Fibroblast of lung (primary cell): ENCODE measurements at regions not wholly inside any gene's neighbourhood (a gene's known extent, or its start where the extent isn't known, plus 50 kb on each side); places are given as distances from the start of the nearest gene placed in this dataset.

Source experiments
- DNase-seq, 2 donors: peaks; one replicate each; pipeline versions ENCODE4 v3.0.0 to v3.0.0-alpha.2; 2010; ENCODE audit warnings: low read depth in 2 of 2
- H2AFZ ChIP-seq: 2 replicates; pipeline ENCODE4 v1.5.1; 2012; ENCODE audit warnings: low read length, control low read depth, inconsistent platforms
- H3K27ac ChIP-seq: 2 replicates; pipeline ENCODE4 v1.5.1; 2011; ENCODE audit warnings: low read length, control low read depth; ENCODE audit not compliant: insufficient read depth
- H3K27me3 ChIP-seq: 2 replicates; pipeline ENCODE4 v1.5.1; 2011; ENCODE audit warnings: mild to moderate bottlenecking, low read length; ENCODE audit not compliant: control insufficient read depth, insufficient read depth
- H3K36me3 ChIP-seq: 2 replicates; pipeline ENCODE4 v1.5.1; 2011; ENCODE audit warnings: low read length; ENCODE audit not compliant: control insufficient read depth, insufficient read depth
- H3K4me1 ChIP-seq: 2 replicates; pipeline ENCODE4 v1.5.1; 2011; ENCODE audit warnings: low read length; ENCODE audit not compliant: control insufficient read depth, insufficient read depth; ENCODE audit errors: extremely low read depth
- H3K4me2 ChIP-seq: 2 replicates; pipeline ENCODE4 v1.5.1; 2011; ENCODE audit warnings: low read length, control low read depth; ENCODE audit not compliant: insufficient read depth; ENCODE audit errors: extremely low read depth
- H3K4me3 ChIP-seq, 4 experiments: fragments of 200-600 bp in 1 of 4; sonication (generic) in 1 of 4; replicated peaks in 1 of 4; 2 replicates each; pipeline ENCODE4 v1.5.1; 2011 to 2016; ENCODE audit warnings: low read length in 4 of 4, low read depth in 3 of 4, mild to moderate bottlenecking in 3 of 4, control low read depth in 2 of 4, inconsistent platforms in 1 of 4, mixed read lengths in 1 of 4; ENCODE audit not compliant: insufficient read depth in 1 of 4; ENCODE audit errors: control extremely low read depth in 1 of 4
- H3K79me2 ChIP-seq: 2 replicates; pipeline ENCODE4 v1.5.1; 2012; ENCODE audit warnings: mild to moderate bottlenecking, low read length, inconsistent platforms; ENCODE audit not compliant: control insufficient read depth, insufficient read depth
- H3K9ac ChIP-seq: 2 replicates; pipeline ENCODE4 v1.5.1; 2011; ENCODE audit warnings: mild to moderate bottlenecking, low read length, control low read depth; ENCODE audit not compliant: insufficient read depth
- H3K9me3 ChIP-seq: 2 replicates; pipeline ENCODE4 v1.5.1; 2012; ENCODE audit warnings: low read depth, low read length; ENCODE audit not compliant: control insufficient read depth, insufficient read depth
- H4K20me1 ChIP-seq: 2 replicates; pipeline ENCODE4 v1.5.1; 2011; ENCODE audit warnings: low read length; ENCODE audit not compliant: control insufficient read depth, insufficient read depth; ENCODE audit errors: extremely low read depth
- EZH2 ChIP-seq: IDR thresholded peaks from 2 replicates; pipeline ENCODE4 v1.5.1; 2012; ENCODE audit warnings: low read length, control low read depth, mild to moderate bottlenecking; ENCODE audit errors: missing control alignments
- TF ChIP-seq, protein P1 (sequence below), 2 donors: IDR thresholded peaks in 1 of 2; conservative IDR thresholded peaks in 1 of 2; 1 replicate in 1 of 2; 2 replicates in 1 of 2; pipeline ENCODE4 v1.5.1; 2011 to 2012; ENCODE audit warnings: low read length in 2 of 2, control low read depth in 1 of 2, inconsistent platforms in 1 of 2, low read depth in 1 of 2, mild to moderate bottlenecking in 1 of 2

DNA sequence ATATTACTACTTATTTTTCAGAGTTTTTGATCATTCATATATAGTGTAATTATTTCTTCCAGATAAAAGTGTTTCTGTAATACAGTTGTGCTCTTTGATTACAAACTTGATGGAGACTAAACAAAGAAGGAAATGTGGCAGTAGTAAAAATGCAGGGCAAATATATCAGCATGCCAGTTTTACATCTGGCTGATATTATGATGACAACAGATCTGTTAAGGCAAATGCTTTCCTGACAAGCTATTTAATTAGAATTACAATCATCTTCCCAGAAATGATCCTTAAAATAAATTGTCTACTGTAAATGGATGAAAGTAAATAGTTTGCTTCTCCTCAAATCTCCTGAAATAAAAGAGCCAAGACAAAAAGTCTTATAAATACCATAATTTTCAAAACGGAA is 1659.8 kb downstream of the BRINP3 start:
- no peak overlapping the region for H3K4me2 ChIP-seq
- no peak overlapping the region for H3K27ac ChIP-seq

DNA sequence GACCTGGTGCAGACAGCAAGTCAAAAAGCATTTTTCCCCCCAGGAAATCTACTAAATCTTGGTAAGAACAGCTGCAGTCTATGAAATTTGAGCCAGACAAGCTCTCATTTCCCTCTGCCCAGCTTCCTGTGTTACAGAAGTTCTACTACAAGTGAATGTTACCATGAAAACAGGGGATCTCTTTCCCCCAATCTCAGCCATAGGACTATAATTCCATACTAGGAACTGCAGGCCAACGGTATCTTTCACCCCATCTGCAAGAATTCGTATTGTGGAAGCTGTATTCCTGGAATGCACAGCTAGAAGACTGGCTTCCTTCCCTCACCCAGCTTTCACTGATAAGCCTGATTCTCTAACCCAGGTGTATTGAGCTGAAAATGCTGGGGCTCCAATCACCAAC is 1655.4 kb downstream of the BRINP3 start:
- DNase-seq, result peak; percentile 4 to 12
- Histone ChIP-seq H3K9ac (no peak overlapping the region), H3K79me2 (no peaks in the 10 kb centered on the region), H3K4me3 (no peak overlapping the region), H3K4me2 (no peak overlapping the region), H3K4me1 (no peaks in the 10 kb centered on the region), H3K27ac (no peak overlapping the region), H3K9me3 (no peaks in the 10 kb centered on the region), H2AFZ (no peak overlapping the region), H3K27me3 (no peaks in the 10 kb centered on the region), H4K20me1 (no peaks in the 10 kb centered on the region), H3K36me3 (no peaks in the 10 kb centered on the region)
- no peak for TF ChIP-seq EZH2
- TF ChIP-seq, protein P1, sequence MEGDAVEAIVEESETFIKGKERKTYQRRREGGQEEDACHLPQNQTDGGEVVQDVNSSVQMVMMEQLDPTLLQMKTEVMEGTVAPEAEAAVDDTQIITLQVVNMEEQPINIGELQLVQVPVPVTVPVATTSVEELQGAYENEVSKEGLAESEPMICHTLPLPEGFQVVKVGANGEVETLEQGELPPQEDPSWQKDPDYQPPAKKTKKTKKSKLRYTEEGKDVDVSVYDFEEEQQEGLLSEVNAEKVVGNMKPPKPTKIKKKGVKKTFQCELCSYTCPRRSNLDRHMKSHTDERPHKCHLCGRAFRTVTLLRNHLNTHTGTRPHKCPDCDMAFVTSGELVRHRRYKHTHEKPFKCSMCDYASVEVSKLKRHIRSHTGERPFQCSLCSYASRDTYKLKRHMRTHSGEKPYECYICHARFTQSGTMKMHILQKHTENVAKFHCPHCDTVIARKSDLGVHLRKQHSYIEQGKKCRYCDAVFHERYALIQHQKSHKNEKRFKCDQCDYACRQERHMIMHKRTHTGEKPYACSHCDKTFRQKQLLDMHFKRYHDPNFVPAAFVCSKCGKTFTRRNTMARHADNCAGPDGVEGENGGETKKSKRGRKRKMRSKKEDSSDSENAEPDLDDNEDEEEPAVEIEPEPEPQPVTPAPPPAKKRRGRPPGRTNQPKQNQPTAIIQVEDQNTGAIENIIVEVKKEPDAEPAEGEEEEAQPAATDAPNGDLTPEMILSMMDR (conservative IDR thresholded peaks at IDR 0.05 in 1 of 2, IDR thresholded peaks at IDR 0.05 in 1 of 2; ENCODE audit: low read depth in 1 of 2, low read length in 2 of 2), result no peak

More for the DNA sequence above, 1659.8 kb downstream of the BRINP3 start:
- Histone ChIP-seq H3K4me3 (no peak overlapping the region), H3K9me3 (no peaks in the 10 kb centered on the region), H4K20me1 (no peaks in the 10 kb centered on the region), H3K36me3 (no peaks in the 10 kb centered on the region), H3K27me3 (no peaks in the 10 kb centered on the region), H3K9ac (no peak overlapping the region), H3K79me2 (no peaks in the 10 kb centered on the region), H2AFZ (no peak overlapping the region), H3K4me1 (no peaks in the 10 kb centered on the region)
- DNase-seq, result no peak
- TF ChIP-seq EZH2, result no peak
- TF ChIP-seq, protein P1 (conservative IDR thresholded peaks at IDR 0.05 in 1 of 2, IDR thresholded peaks at IDR 0.05 in 1 of 2; ENCODE audit: low read depth in 1 of 2, low read length in 2 of 2), result no peak

DNA sequence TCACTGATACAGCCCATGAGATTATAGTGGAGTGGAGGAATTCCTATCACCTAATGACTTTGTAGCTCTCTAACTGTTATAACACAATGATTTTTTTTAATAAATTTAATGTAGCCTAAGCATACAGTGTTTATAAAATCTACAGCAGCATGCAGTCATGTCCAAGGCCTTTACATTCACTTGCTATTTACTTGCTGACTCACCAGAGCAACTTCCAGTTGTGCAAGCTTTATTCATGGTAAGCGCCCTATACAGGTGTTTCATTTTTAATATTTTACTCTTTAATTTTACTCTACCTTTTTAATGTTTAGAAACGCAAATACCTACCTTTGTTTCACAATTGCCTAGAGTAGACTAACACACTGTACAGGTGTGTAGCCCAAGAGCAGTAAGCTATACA is 1652.2 kb downstream of the BRINP3 start:
- Histone ChIP-seq H3K27ac (no peak overlapping the region), H2AFZ (no peak overlapping the region), H3K4me3 (no peak overlapping the region), H4K20me1 (no peaks in the 10 kb centered on the region), H3K36me3 (no peaks in the 10 kb centered on the region), H3K79me2 (no peaks in the 10 kb centered on the region), H3K9me3 (no peaks in the 10 kb centered on the region), H3K4me1 (no peaks in the 10 kb centered on the region), H3K27me3 (no peaks in the 10 kb centered on the region), H3K9ac (no peak overlapping the region), H3K4me2 (no peak overlapping the region)
- TF ChIP-seq EZH2, result no peak
- TF ChIP-seq, protein P1 (conservative IDR thresholded peaks at IDR 0.05 in 1 of 2, IDR thresholded peaks at IDR 0.05 in 1 of 2; ENCODE audit: low read depth in 1 of 2, low read length in 2 of 2), result no peak
- DNase-seq, result no peak
